Endothelial cell of umbilical vein (primary cell): ENCODE measurements at regions not wholly inside any gene's neighbourhood (a gene's known extent, or its start where the extent isn't known, plus 50 kb on each side); places are given as distances from the start of the nearest gene placed in this dataset.

Source experiments
- BruUV-seq: library from RNA; stranded (reverse); fragments of 400-500 nt; replicated peaks from 2 replicates; lab custom pipeline; 2021; lab: Mats Ljungman, UMichigan
- CTCF ChIA-PET: fragments of 300-600, 350-600 bp; sonication (Branson Sonifier 250); formaldehyde crosslinking; loops from one replicate; lab custom pipeline; 2021; ENCODE audit warnings: antibody characterized with exemption, inconsistent platforms; lab: Charles Lee
- POLR2A ChIA-PET: fragments of 300-600, 350-600 bp; sonication (Branson Sonifier 250); formaldehyde crosslinking; loops from one replicate; lab custom pipeline; 2021; ENCODE audit warnings: antibody characterized with exemption, inconsistent platforms; lab: Charles Lee
- DNase-seq: peaks from one replicate; pipeline ENCODE4 v3.0.0-alpha.2; 2011; ENCODE audit warnings: low read depth, low spot score
- FAIRE-seq: peaks from 2 replicates; lab custom pipeline; 2011; peaks lifted over from hg19 to GRCh38; lab: Jason Lieb, UNC
- H2AFZ ChIP-seq: 2 replicates; pipeline ENCODE4 v1.6.0; 2012; ENCODE audit warnings: low read depth, low read length, control low read depth, inconsistent platforms
- H3K27ac ChIP-seq: 2 replicates; pipeline ENCODE4 v1.5.1; 2011; ENCODE audit warnings: low read depth, mild to moderate bottlenecking, control low read depth, low read length, moderate library complexity; ENCODE audit not compliant: insufficient read depth
- H3K27me3 ChIP-seq, 2 experiments: 2 replicates each; pipeline versions ENCODE4 v1.6.0 to v1.6.1; 2011; ENCODE audit warnings: low read length in 2 of 2, mixed read lengths in 1 of 2; ENCODE audit not compliant: control insufficient read depth in 2 of 2, insufficient read depth in 2 of 2
- H3K36me3 ChIP-seq, 2 experiments: 2 replicates in 1 of 2; 3 replicates in 1 of 2; pipeline ENCODE4 v1.5.1; 2011; ENCODE audit warnings: low read length in 2 of 2, mild to moderate bottlenecking in 1 of 2, moderate library complexity in 1 of 2; ENCODE audit not compliant: control insufficient read depth in 2 of 2, insufficient read depth in 2 of 2; ENCODE audit errors: extremely low read depth in 1 of 2
- H3K4me1 ChIP-seq: 3 replicates; pipeline ENCODE4 v1.5.1; 2011; ENCODE audit warnings: mild to moderate bottlenecking, low read length; ENCODE audit not compliant: control insufficient read depth, insufficient read depth; ENCODE audit errors: extremely low read depth
- H3K4me2 ChIP-seq: 2 replicates; pipeline ENCODE4 v1.6.1; 2011; ENCODE audit warnings: low read length, control low read depth, mixed read lengths; ENCODE audit not compliant: insufficient read depth
- H3K4me3 ChIP-seq, 3 experiments: fragments of 200-600 bp in 1 of 3; sonication (generic), shearing (Covaris generic) in 1 of 3; replicated peaks in 1 of 3; 2 replicates each; pipeline ENCODE4 v1.5.1; 2011 to 2016; ENCODE audit warnings: control low read depth in 3 of 3, low read length in 3 of 3, mild to moderate bottlenecking in 2 of 3, inconsistent platforms in 1 of 3, low read depth in 1 of 3, moderate library complexity in 1 of 3; ENCODE audit not compliant: insufficient read depth in 1 of 3
- H3K79me2 ChIP-seq: 2 replicates; pipeline ENCODE4 v1.6.0; 2012; ENCODE audit warnings: low read length, inconsistent platforms; ENCODE audit not compliant: control insufficient read depth, insufficient read depth
- H3K9ac ChIP-seq: replicated peaks from 2 replicates; pipeline ENCODE3; 2011; ENCODE audit warnings: low read length, control low read depth; ENCODE audit not compliant: insufficient read depth; ENCODE audit errors: extremely low read depth
- H3K9me1 ChIP-seq: replicated peaks from 3 replicates; pipeline ENCODE4 v1.6.0; 2011; ENCODE audit warnings: mild to moderate bottlenecking, low read length; ENCODE audit not compliant: control insufficient read depth, insufficient read depth; ENCODE audit errors: extremely low read depth
- H3K9me3 ChIP-seq: replicated peaks from 2 replicates; pipeline ENCODE4 v1.5.1; 2012; ENCODE audit warnings: low read length, inconsistent platforms; ENCODE audit not compliant: control insufficient read depth, insufficient read depth
- H4K20me1 ChIP-seq: replicated peaks from 2 replicates; pipeline ENCODE3; 2011; ENCODE audit warnings: mild to moderate bottlenecking, low read length; ENCODE audit not compliant: control insufficient read depth, insufficient read depth; ENCODE audit errors: extremely low read depth
- EZH2 ChIP-seq: IDR thresholded peaks from 2 replicates; pipeline ENCODE4 v1.6.1; 2012; ENCODE audit warnings: borderline replicate concordance, low read depth, mild to moderate bottlenecking, moderate library complexity, low read length, inconsistent platforms; ENCODE audit not compliant: severe bottlenecking
- FOS ChIP-seq: IDR thresholded peaks from 2 replicates; pipeline ENCODE4 v1.6.1; 2011; ENCODE audit warnings: mild to moderate bottlenecking, low read length, moderate library complexity, borderline replicate concordance; ENCODE audit not compliant: insufficient read depth
- GATA2 ChIP-seq: IDR thresholded peaks from 2 replicates; pipeline ENCODE4 v1.7.0; 2011; ENCODE audit warnings: low read depth, mild to moderate bottlenecking, moderate library complexity, mixed read lengths, low read length; ENCODE audit not compliant: insufficient read length, insufficient read depth
- JUN ChIP-seq: IDR thresholded peaks from 2 replicates; pipeline ENCODE4 v1.6.1; 2011; ENCODE audit warnings: borderline replicate concordance, low read depth; ENCODE audit not compliant: insufficient read length, insufficient read depth
- MYC ChIP-seq: IDR thresholded peaks from one replicate; pipeline ENCODE4 v1.6.1; 2011; ENCODE audit warnings: mild to moderate bottlenecking, low read depth, low read length
- POLR2A ChIP-seq: IDR thresholded peaks from 2 replicates; pipeline ENCODE4 v1.6.1; 2012; ENCODE audit warnings: low read depth, mild to moderate bottlenecking, control low read depth, low read length
- POLR2AphosphoS5 ChIP-seq: IDR thresholded peaks from 2 replicates; pipeline ENCODE4 v1.6.1; 2012; ENCODE audit warnings: low read depth, mild to moderate bottlenecking, control low read depth, low read length, moderate library complexity; ENCODE audit not compliant: insufficient read depth
- dilution Hi-C: fragments of 300-500 bp; cut with MboI; formaldehyde crosslinking; loops from one replicate; pipeline ENCODE4 v1.15.0; 2019; ENCODE audit warnings: low sequenced_read_pairs; ENCODE audit not compliant: extremely low pct_ligation_motif_present
- intact Hi-C: fragments of 100-400 bp; cut with micrococcal nuclease; formaldehyde crosslinking; loops from one replicate; pipeline ENCODE4 v1.10.0; 2022
- TF ChIP-seq, protein P1 (sequence below): IDR thresholded peaks from 2 replicates; pipeline ENCODE4 v1.6.1; 2011; ENCODE audit not compliant: insufficient read depth, insufficient read length
- TF ChIP-seq, protein P2 (sequence below), 2 donors: IDR thresholded peaks; 1 replicate in 1 of 2; 2 replicates in 1 of 2; pipeline ENCODE4 v1.5.1; 2011; ENCODE audit warnings: low read length in 2 of 2, mild to moderate bottlenecking in 2 of 2, moderate library complexity in 2 of 2, control low read depth in 1 of 2, inconsistent platforms in 1 of 2, low read depth in 1 of 2; ENCODE audit not compliant: insufficient read depth in 1 of 2; ENCODE audit errors: extremely low read depth in 1 of 2

DNA sequence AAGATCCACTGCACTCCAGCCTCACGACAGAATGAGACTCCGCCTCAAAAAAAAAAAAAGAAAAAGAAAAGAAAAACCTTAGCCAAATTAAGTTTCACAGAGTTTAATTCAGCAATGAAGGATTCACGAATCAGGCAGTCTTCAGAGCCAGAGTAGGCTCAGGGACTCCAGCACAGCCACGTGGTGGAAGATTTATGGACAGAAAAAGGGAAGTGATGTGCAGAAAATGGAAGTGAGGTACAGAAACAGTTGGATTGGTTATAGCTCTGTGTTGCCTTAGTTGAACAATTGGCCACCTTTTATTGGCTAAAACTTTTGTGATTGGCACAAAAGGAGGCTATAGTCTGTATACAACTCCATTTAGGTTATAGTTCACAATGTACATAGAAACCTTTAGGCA, 256.6 kb downstream of the HS3ST3B1 start:
- ChIA-PET CTCF (no interaction called here), POLR2A (no interaction called here)
- no peaks in the 10 kb centered on the region for H3K9me1 ChIP-seq
- no peaks in the 10 kb centered on the region for H3K79me2 ChIP-seq
- dilution Hi-C loops (no loop called here), intact Hi-C loops (no loop called here)
- H4K20me1 ChIP-seq: no peaks in the 10 kb centered on the region
- no TSS peak for BruUV-seq
- no peak for DNase-seq
- H2AFZ ChIP-seq: no peak overlapping the region
- no peak overlapping the region for H3K4me2 ChIP-seq
- no peak for FAIRE-seq
- H3K9me3 ChIP-seq: peaks cover 3% of the 10 kb centered on the region
- H3K4me1 ChIP-seq: no peaks in the 10 kb centered on the region
- no peak overlapping the region for H3K9ac ChIP-seq
- H3K4me3 ChIP-seq: no peak overlapping the region
- no peak overlapping the region for H3K27ac ChIP-seq
- TF ChIP-seq MYC (no peak), GATA2 (no peak), FOS (no peak), POLR2A (no peak), POLR2AphosphoS5 (no peak), EZH2 (no peak), JUN (no peak)
- TF ChIP-seq, protein P1, sequence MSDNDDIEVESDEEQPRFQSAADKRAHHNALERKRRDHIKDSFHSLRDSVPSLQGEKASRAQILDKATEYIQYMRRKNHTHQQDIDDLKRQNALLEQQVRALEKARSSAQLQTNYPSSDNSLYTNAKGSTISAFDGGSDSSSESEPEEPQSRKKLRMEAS: no peak
- TF ChIP-seq, protein P2, sequence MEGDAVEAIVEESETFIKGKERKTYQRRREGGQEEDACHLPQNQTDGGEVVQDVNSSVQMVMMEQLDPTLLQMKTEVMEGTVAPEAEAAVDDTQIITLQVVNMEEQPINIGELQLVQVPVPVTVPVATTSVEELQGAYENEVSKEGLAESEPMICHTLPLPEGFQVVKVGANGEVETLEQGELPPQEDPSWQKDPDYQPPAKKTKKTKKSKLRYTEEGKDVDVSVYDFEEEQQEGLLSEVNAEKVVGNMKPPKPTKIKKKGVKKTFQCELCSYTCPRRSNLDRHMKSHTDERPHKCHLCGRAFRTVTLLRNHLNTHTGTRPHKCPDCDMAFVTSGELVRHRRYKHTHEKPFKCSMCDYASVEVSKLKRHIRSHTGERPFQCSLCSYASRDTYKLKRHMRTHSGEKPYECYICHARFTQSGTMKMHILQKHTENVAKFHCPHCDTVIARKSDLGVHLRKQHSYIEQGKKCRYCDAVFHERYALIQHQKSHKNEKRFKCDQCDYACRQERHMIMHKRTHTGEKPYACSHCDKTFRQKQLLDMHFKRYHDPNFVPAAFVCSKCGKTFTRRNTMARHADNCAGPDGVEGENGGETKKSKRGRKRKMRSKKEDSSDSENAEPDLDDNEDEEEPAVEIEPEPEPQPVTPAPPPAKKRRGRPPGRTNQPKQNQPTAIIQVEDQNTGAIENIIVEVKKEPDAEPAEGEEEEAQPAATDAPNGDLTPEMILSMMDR (IDR thresholded peaks at IDR 0.05; ENCODE audit: extremely low read depth in 1 of 2, insufficient read depth in 1 of 2, low read depth in 1 of 2, low read length in 2 of 2): no peak
- H3K27me3 ChIP-seq: no peaks in the 10 kb centered on the region
- H3K36me3 ChIP-seq: no peaks in the 10 kb centered on the region
